Upper lobe of right lung (tissue), 1 donor: ENCODE measurements at regions not wholly inside any gene's neighbourhood (a gene's known extent, or its start where the extent isn't known, plus 50 kb on each side); places are given as distances from the start of the nearest gene placed in this dataset.
A peak's percentile ranks its signal among the peaks of the same experiment; 100 is the strongest.

ENCODE experiments used
- ATAC-seq: fragments of 200-7000 bp; cut with Tn5 transposase; one replicate; pipeline ENCODE4 v1.9.1; 2020; ENCODE audit warnings: mild to moderate bottlenecking, moderate library complexity
- DNase-seq: peaks from one replicate; pipeline ENCODE4 v3.0.0-alpha.2; 2020
- H3K27ac ChIP-seq: fragments of 200-600 bp; one replicate; pipeline ENCODE4 v1.8.0; 2022
- H3K27me3 ChIP-seq: fragments of 200-600 bp; one replicate; pipeline ENCODE4 v1.8.0; 2022; ENCODE audit warnings: mild to moderate bottlenecking
- H3K36me3 ChIP-seq: fragments of 200-600 bp; one replicate; pipeline ENCODE4 v1.8.0; 2022
- H3K4me1 ChIP-seq: fragments of 200-600 bp; one replicate; pipeline ENCODE4 v1.8.0; 2022
- H3K4me3 ChIP-seq: fragments of 200-600 bp; one replicate; pipeline ENCODE4 v1.8.0; 2022; ENCODE audit warnings: mild to moderate bottlenecking
- H3K9me3 ChIP-seq: fragments of 200-600 bp; one replicate; pipeline ENCODE4 v1.8.0; 2022
- intact Hi-C: fragments of 100-400 bp; cut with DNase I; formaldehyde crosslinking; loops from one replicate; pipeline ENCODE4 v1.11.0; 2022
- TF ChIP-seq, protein P1 (sequence below): fragments of 200-600 bp; IDR thresholded peaks from one replicate; pipeline ENCODE4 v1.8.0; 2022; ENCODE audit warnings: antibody characterized with exemption
- donor health status: DM: no; HTN: yes; CAD: no; lungs with severe emphysema.

DNA sequence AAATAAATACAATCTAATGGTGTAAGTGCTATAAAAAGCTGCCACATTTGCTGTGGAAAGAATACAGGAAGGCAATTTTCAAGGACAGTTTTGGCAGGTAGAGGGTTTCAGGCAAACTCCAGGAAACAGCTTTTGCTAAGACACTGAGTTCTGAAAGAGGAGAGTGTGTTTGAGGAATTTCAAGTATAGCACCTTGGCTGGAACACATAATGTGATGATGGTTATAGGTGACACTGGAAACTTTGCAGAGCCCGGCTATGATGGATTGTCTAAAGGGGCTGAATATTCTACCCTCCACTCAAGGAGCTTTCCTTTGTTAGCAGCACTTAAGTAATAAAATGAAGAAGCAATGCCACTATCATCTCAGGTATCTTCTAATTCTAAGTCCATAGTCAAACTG, 209.4 kb upstream of the TGFBR2 start:
- no peaks in the 10 kb centered on the region for H3K27me3 ChIP-seq
- intact Hi-C loops: no loop called here
- H3K4me1 ChIP-seq: peaks cover 3% of the 10 kb centered on the region
- no peaks in the 10 kb centered on the region for H3K9me3 ChIP-seq
- ATAC-seq (peak; percentile 51), DNase-seq (no peak)
- no peak overlapping the region for H3K27ac ChIP-seq
- H3K4me3 ChIP-seq: no peak overlapping the region
- TF ChIP-seq, protein P1, sequence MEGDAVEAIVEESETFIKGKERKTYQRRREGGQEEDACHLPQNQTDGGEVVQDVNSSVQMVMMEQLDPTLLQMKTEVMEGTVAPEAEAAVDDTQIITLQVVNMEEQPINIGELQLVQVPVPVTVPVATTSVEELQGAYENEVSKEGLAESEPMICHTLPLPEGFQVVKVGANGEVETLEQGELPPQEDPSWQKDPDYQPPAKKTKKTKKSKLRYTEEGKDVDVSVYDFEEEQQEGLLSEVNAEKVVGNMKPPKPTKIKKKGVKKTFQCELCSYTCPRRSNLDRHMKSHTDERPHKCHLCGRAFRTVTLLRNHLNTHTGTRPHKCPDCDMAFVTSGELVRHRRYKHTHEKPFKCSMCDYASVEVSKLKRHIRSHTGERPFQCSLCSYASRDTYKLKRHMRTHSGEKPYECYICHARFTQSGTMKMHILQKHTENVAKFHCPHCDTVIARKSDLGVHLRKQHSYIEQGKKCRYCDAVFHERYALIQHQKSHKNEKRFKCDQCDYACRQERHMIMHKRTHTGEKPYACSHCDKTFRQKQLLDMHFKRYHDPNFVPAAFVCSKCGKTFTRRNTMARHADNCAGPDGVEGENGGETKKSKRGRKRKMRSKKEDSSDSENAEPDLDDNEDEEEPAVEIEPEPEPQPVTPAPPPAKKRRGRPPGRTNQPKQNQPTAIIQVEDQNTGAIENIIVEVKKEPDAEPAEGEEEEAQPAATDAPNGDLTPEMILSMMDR: no peak
- H3K36me3 ChIP-seq: no peaks in the 10 kb centered on the region

- no peak overlapping the region for H3K27ac ChIP-seq
- H3K9me3 ChIP-seq: no peaks in the 10 kb centered on the region
- DNase-seq: no peak
- peaks cover 7% of the 10 kb centered on the region for H3K4me1 ChIP-seq
- intact Hi-C loops: no loop called here
- TF ChIP-seq, protein P1: no peak
- no peak overlapping the region for H3K4me3 ChIP-seq
- H3K27me3 ChIP-seq: no peaks in the 10 kb centered on the region
- ATAC-seq: no peak
- H3K36me3 ChIP-seq: no peaks in the 10 kb centered on the region
Observed at GRCh38 chr3:30399394-30400181, 206.8 kb upstream of the TGFBR2 start.

DNA sequence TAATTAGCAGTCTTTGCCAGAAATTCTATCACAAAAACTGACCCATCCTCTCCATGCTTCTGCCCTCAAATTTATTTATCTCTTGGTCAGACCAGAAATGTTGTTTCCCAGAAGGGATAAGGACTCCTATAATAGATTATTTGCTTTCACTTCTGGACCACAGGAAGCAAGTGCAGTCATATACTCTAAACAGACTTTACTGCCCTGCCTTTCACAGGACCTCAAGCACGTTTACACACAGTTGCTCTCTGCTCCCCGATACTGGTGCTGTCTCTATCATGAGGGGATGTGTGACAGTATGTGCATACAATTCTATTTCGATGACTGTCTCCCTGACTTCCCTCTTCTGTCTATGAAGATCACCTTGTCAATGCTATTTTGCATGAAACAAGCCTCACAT, 205.5 kb upstream of the TGFBR2 start:
- H3K27ac ChIP-seq: no peak overlapping the region
- intact Hi-C loops: no loop called here
- no peaks in the 10 kb centered on the region for H3K27me3 ChIP-seq
- H3K36me3 ChIP-seq: no peaks in the 10 kb centered on the region
- no peaks in the 10 kb centered on the region for H3K9me3 ChIP-seq
- DNase-seq (no peak), ATAC-seq (no peak)
- TF ChIP-seq, protein P1: no peak
- H3K4me1 ChIP-seq: peaks cover 7% of the 10 kb centered on the region
- no peak overlapping the region for H3K4me3 ChIP-seq

GRCh38 chr3:30401971-30402370, 204.4 kb upstream of the TGFBR2 start:
- TF ChIP-seq, protein P1: no peak
- Histone ChIP-seq H3K36me3 (no peaks in the 10 kb centered on the region), H3K4me3 (no peak overlapping the region), H3K4me1 (peaks cover 7% of the 10 kb centered on the region), H3K9me3 (no peaks in the 10 kb centered on the region), H3K27ac (no peak overlapping the region), H3K27me3 (no peaks in the 10 kb centered on the region)
- ATAC-seq (no peak), DNase-seq (no peak)
- intact Hi-C loops: no loop called here

- H3K36me3 ChIP-seq: no peaks in the 10 kb centered on the region
- TF ChIP-seq, protein P1: no peak
- no peak for ATAC-seq
Observed at GRCh38 chr3:30407651-30408050, 198.8 kb upstream of the TGFBR2 start.

More at GRCh38 chr3:30407651-30408050, 198.8 kb upstream of the TGFBR2 start:
- no peak for DNase-seq
- Histone ChIP-seq H3K4me3 (no peak overlapping the region), H3K27me3 (no peaks in the 10 kb centered on the region), H3K27ac (no peak overlapping the region), H3K9me3 (no peaks in the 10 kb centered on the region), H3K4me1 (no peaks in the 10 kb centered on the region)
- intact Hi-C loops: no loop called here
